A673 (cell line): ENCODE measurements at regions not wholly inside any gene's neighbourhood (a gene's known extent, or its start where the extent isn't known, plus 50 kb on each side); places are given as distances from the start of the nearest gene placed in this dataset.

ENCODE experiments used
- CTCF ChIP-seq: fragments of 300-800, 200-600 bp; sonication (generic); conservative IDR thresholded peaks from 2 replicates; pipeline ENCODE4 v1.5.1; 2017; ENCODE audit warnings: low read depth, mild to moderate bottlenecking, antibody characterized with exemption, low read length, moderate library complexity, mixed read lengths
- EZH2 ChIP-seq: fragments of 200-600 bp; sonication (generic); IDR thresholded peaks from 2 replicates; pipeline ENCODE4 v1.6.1; 2017; ENCODE audit warnings: borderline replicate concordance, low read depth, mild to moderate bottlenecking, mixed read lengths, antibody characterized with exemption, low read length; ENCODE audit not compliant: poor library complexity, severe bottlenecking

GRCh38 chr2:67320861-67321587 lies 76.1 kb upstream of the ETAA1 start:
- TF ChIP-seq EZH2 (no peak), CTCF (no peak)
